ENCODE measurements at regions not wholly inside any gene's neighbourhood (a gene's known extent, or its start where the extent isn't known, plus 50 kb on each side); places are given as distances from the start of the nearest gene placed in this dataset.

DNA sequence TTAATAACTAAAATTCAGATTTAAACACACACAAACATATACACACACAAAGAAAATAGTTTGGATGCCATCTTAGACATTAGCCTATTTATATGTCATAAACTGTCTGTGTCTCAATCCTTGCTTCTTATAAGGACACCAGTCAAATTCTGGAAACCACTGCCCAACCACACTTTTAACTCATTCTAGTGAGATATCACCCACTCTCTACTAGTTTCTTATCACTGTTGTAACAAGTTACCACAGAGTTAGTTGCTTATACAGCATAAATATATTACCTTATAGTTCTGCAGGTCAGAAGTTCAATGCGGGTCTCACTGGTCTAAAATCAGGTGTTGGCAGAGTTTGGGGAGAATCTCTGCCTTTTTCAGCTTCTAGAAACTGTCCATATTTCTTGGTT lies 239.1 kb downstream of the MTX2 start:
- Mint-ChIP-seq H3K9me3 (no peaks in the 10 kb centered on the region), H3K4me1 (no peaks in the 10 kb centered on the region), H3K4me3 (no peak overlapping the region), H3K36me3 (no peaks in the 10 kb centered on the region), H3K27ac (no peak overlapping the region), H3K27me3 (ENCODE audit: low read depth in 2 of 2) (peaks cover 6 to 9% of the 10 kb centered on the region in 2 donors)
- H3K9me3 ChIP-seq (ENCODE audit: control insufficient read depth, insufficient read depth, low read length), result no peaks in the 10 kb centered on the region
- H3K27ac ChIP-seq (ENCODE audit: low read length), result no peak overlapping the region
- H3K4me3 ChIP-seq (ENCODE audit: low read length), result no peak overlapping the region
- DNase-seq (no peak), ATAC-seq (no peak)
- peaks cover 4% of the 10 kb centered on the region for H3K27me3 ChIP-seq (ENCODE audit: control insufficient read depth, insufficient read depth, low read length)
- TF ChIP-seq, protein P1, sequence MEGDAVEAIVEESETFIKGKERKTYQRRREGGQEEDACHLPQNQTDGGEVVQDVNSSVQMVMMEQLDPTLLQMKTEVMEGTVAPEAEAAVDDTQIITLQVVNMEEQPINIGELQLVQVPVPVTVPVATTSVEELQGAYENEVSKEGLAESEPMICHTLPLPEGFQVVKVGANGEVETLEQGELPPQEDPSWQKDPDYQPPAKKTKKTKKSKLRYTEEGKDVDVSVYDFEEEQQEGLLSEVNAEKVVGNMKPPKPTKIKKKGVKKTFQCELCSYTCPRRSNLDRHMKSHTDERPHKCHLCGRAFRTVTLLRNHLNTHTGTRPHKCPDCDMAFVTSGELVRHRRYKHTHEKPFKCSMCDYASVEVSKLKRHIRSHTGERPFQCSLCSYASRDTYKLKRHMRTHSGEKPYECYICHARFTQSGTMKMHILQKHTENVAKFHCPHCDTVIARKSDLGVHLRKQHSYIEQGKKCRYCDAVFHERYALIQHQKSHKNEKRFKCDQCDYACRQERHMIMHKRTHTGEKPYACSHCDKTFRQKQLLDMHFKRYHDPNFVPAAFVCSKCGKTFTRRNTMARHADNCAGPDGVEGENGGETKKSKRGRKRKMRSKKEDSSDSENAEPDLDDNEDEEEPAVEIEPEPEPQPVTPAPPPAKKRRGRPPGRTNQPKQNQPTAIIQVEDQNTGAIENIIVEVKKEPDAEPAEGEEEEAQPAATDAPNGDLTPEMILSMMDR (IDR thresholded peaks at IDR 0.05), result no peak
- no peaks in the 10 kb centered on the region for H3K4me1 ChIP-seq (ENCODE audit: control insufficient read depth, insufficient read depth, low read length)
- H3K36me3 ChIP-seq (ENCODE audit: control insufficient read depth, insufficient read depth, low read length), result no peaks in the 10 kb centered on the region
- intact Hi-C loops (cut with micrococcal nuclease), result no loop called here
- no CpG with 5 or more reads among the region's 1 CpG for WGBS (ENCODE audit: insufficient coverage)

DNA sequence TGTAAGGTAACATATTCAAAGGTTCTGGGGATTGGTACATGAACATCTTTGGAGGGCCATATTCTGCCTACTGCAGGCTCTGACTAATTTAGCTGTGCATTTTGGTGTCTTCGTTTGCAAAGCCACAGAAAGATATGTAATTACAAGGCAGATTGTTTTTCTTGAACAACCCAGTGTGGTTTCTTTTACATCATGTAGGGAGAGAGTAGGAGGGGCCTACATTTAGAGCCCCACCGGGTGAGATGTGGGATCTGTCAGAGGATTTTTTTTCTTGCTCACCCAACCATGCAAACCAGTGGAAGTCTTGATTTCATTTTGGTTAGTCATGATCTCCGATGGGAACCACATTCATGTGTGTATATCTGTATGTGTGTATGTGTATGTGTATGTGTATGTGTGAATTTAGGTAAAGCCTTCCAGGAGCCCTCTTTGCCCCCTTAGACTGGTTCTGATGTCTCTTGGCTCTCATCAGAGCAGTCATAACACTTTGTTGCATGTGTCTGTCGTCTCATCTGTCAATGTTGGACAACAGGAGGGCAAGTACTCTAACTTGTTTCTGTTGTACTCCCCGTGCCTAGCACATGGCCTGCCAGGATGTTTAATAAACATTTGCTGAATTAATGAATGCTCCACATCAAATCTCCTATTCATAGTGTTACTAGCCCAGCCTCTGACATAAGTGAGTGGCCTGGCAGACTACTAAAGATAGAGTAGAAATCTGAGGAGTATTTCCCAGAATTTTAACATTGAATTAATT lies 239.9 kb downstream of the MTX2 start:
- Histone ChIP-seq H3K4me1 (ENCODE audit: control insufficient read depth, insufficient read depth, low read length) (no peaks in the 10 kb centered on the region), H3K36me3 (ENCODE audit: control insufficient read depth, insufficient read depth, low read length) (no peaks in the 10 kb centered on the region), H3K27me3 (ENCODE audit: control insufficient read depth, insufficient read depth, low read length) (peaks cover 2% of the 10 kb centered on the region), H3K9me3 (ENCODE audit: control insufficient read depth, insufficient read depth, low read length) (no peaks in the 10 kb centered on the region), H3K4me3 (ENCODE audit: low read length) (no peak overlapping the region), H3K27ac (ENCODE audit: low read length) (no peak overlapping the region)
- ATAC-seq, result no peak
- no peak overlapping the region for H3K4me3 Mint-ChIP-seq
- TF ChIP-seq, protein P1 (IDR thresholded peaks at IDR 0.05), result no peak
- DNase-seq, result no peak
- H3K4me1 Mint-ChIP-seq, result no peaks in the 10 kb centered on the region
- 60% methylated on average over 4 of the region's 5 CpGs for WGBS (ENCODE audit: insufficient coverage)
- H3K36me3 Mint-ChIP-seq, result no peaks in the 10 kb centered on the region
- no peak overlapping the region for H3K27ac Mint-ChIP-seq
- H3K27me3 Mint-ChIP-seq (ENCODE audit: low read depth in 2 of 2), result peaks cover 0 to 7% of the 10 kb centered on the region in 2 donors
- intact Hi-C loops (cut with micrococcal nuclease), result no loop called here
- no peaks in the 10 kb centered on the region for H3K9me3 Mint-ChIP-seq

DNA sequence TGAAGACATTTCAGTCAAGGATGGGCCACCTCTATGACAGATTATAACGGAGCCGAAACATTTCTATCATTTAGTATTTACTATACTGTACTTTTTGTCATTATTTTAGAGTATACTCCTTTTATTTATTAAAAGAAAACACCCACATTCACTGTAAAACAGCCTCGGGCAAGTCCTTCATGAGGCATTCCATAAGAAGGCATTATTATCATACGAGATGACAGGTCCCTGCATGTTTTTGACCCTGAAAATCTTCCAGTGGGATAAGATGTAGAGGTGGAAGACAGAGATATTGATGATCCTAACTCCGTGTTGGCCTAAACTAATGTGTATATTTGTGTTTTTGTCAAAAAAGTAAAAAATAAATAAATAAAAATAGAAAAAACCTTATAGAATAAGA lies 245.0 kb downstream of the MTX2 start:
- DNase-seq (no peak), ATAC-seq (no peak)
- Mint-ChIP-seq H3K4me3 (no peak overlapping the region), H3K27me3 (ENCODE audit: low read depth in 2 of 2) (peaks cover 5 to 7% of the 10 kb centered on the region in 2 donors), H3K4me1 (peaks cover 10 to 12% of the 10 kb centered on the region in 2 donors), H3K27ac (no peak overlapping the region), H3K36me3 (no peaks in the 10 kb centered on the region), H3K9me3 (no peaks in the 10 kb centered on the region)
- Histone ChIP-seq H3K4me3 (ENCODE audit: low read length) (no peak overlapping the region), H3K4me1 (ENCODE audit: control insufficient read depth, insufficient read depth, low read length) (no peaks in the 10 kb centered on the region), H3K36me3 (ENCODE audit: control insufficient read depth, insufficient read depth, low read length) (no peaks in the 10 kb centered on the region), H3K27me3 (ENCODE audit: control insufficient read depth, insufficient read depth, low read length) (no peaks in the 10 kb centered on the region), H3K27ac (ENCODE audit: low read length) (no peak overlapping the region), H3K9me3 (ENCODE audit: control insufficient read depth, insufficient read depth, low read length) (no peaks in the 10 kb centered on the region)
- intact Hi-C loops (cut with micrococcal nuclease), result no loop called here
- WGBS (ENCODE audit: insufficient coverage), result 100% methylated on average over 2 of the region's 5 CpGs
- TF ChIP-seq, protein P1 (IDR thresholded peaks at IDR 0.05), result no peak

All from natural killer cell (primary cell).